HepG2 (cell line): ENCODE measurements at regions not wholly inside any gene's neighbourhood (a gene's known extent, or its start where the extent isn't known, plus 50 kb on each side); places are given as distances from the start of the nearest gene placed in this dataset.

ENCODE experiments used
- CBX5 ChIP-seq: sonication (generic); formaldehyde crosslinking; IDR thresholded peaks from 2 replicates; pipeline ENCODE4 v1.4.0; 2020; ENCODE audit warnings: missing genetic modification reagents, borderline replicate concordance
- CREBL2 ChIP-seq: sonication (generic); formaldehyde crosslinking; IDR thresholded peaks from 2 replicates; pipeline ENCODE4 v1.8.1; 2023; ENCODE audit warnings: missing genetic modification reagents, mild to moderate bottlenecking, borderline replicate concordance
- EEA1 ChIP-seq: sonication (generic); formaldehyde crosslinking; IDR thresholded peaks from 2 replicates; pipeline ENCODE4 v1.5.1; 2020; ENCODE audit warnings: mild to moderate bottlenecking, missing genetic modification reagents, borderline replicate concordance
- GATAD1 ChIP-seq: IDR thresholded peaks from 2 replicates; pipeline ENCODE4 v1.6.1; 2016; ENCODE audit warnings: missing genetic modification reagents, missing compliant biosample characterization
- GLI4 ChIP-seq: sonication (generic); formaldehyde crosslinking; IDR thresholded peaks from 2 replicates; pipeline ENCODE4 v1.5.1; 2020; ENCODE audit warnings: missing genetic modification reagents, mild to moderate bottlenecking, moderate library complexity, borderline replicate concordance
- MBD4 ChIP-seq: IDR thresholded peaks from 2 replicates; pipeline ENCODE4 v1.6.1; 2012; ENCODE audit warnings: low read length, inconsistent platforms, borderline replicate concordance
- RXRB ChIP-seq: IDR thresholded peaks from 2 replicates; pipeline ENCODE4 v1.6.1; 2016; ENCODE audit warnings: borderline replicate concordance, missing genetic modification reagents, missing compliant biosample characterization
- TEAD3 ChIP-seq: optimal IDR thresholded peaks from 2 replicates; pipeline ENCODE3; 2016; ENCODE audit warnings: borderline replicate concordance
- ZBTB7B ChIP-seq: sonication (generic); formaldehyde crosslinking; IDR thresholded peaks from 2 replicates; pipeline ENCODE4 v1.4.0; 2020; ENCODE audit warnings: missing genetic modification reagents
- ZEB1 ChIP-seq: IDR thresholded peaks from 2 replicates; pipeline ENCODE4 v1.6.1; 2012; ENCODE audit warnings: mild to moderate bottlenecking, low read depth, inconsistent platforms; ENCODE audit not compliant: insufficient replicate concordance
- ZNF20 ChIP-seq: sonication (generic); formaldehyde crosslinking; IDR thresholded peaks from 2 replicates; pipeline ENCODE4 v1.4.0; 2020; ENCODE audit warnings: mild to moderate bottlenecking, moderate library complexity, missing genetic modification reagents
- ZNF318 ChIP-seq: sonication (generic); formaldehyde crosslinking; IDR thresholded peaks from 2 replicates; pipeline ENCODE4 v1.4.0; 2020; ENCODE audit warnings: mild to moderate bottlenecking, missing genetic modification reagents
- ZNF335 ChIP-seq: sonication (generic); formaldehyde crosslinking; IDR thresholded peaks from 2 replicates; pipeline ENCODE4 v1.4.0; 2020; ENCODE audit warnings: missing genetic modification reagents
- ZNF33B ChIP-seq: sonication (generic); formaldehyde crosslinking; IDR thresholded peaks from 2 replicates; pipeline ENCODE4 v1.5.1; 2020; ENCODE audit warnings: mild to moderate bottlenecking, missing genetic modification reagents
- ZNF766 ChIP-seq: sonication (generic); formaldehyde crosslinking; IDR thresholded peaks from 2 replicates; pipeline ENCODE4 v1.5.0; 2020; ENCODE audit warnings: missing genetic modification reagents, borderline replicate concordance
- ZSCAN12 ChIP-seq: sonication (generic); formaldehyde crosslinking; IDR thresholded peaks from 2 replicates; pipeline ENCODE4 v1.9.0; 2021; ENCODE audit warnings: mild to moderate bottlenecking, missing genetic modification reagents
- TF ChIP-seq, protein P1 (sequence below): sonication (generic); formaldehyde crosslinking; IDR thresholded peaks from 2 replicates; pipeline ENCODE4 v1.5.1; 2020; ENCODE audit warnings: missing genetic modification reagents, mild to moderate bottlenecking, borderline replicate concordance
- TF ChIP-seq, protein P2 (sequence below): IDR thresholded peaks from 2 replicates; pipeline ENCODE4 v1.6.1; 2016; ENCODE audit warnings: missing genetic modification reagents, missing compliant biosample characterization
- TF ChIP-seq, protein P3 (sequence below): sonication (generic); formaldehyde crosslinking; IDR thresholded peaks from 2 replicates; pipeline ENCODE4 v1.4.0; 2020; ENCODE audit warnings: missing genetic modification reagents, borderline replicate concordance

DNA sequence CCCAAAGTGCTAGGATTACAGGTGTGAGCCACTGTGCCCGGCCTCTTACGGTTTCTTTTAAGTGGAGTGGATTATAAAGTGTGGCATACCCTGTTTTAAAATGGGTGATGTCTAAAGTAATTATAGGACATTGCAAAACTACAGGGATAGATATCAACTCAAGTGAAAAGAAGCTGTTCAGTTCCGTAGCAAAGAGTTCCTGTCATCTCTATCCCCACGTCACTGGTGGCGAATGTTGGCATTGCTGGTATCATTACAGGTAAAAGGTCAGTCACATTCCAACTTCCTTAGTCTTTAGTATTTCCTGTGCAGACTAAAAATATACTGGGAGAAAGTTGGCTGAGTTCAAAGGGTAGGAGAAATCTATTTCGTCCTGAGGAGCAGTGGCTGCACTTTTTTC, 95.6 kb upstream of the SLC38A2 start (continued):
- TF ChIP-seq ZNF318 (CRISPR knock-in tag) (no peak), ZNF20 (CRISPR knock-in tag) (no peak), MBD4 (no peak), TEAD3 (CRISPR knock-in tag) (peak; percentile 43), EEA1 (CRISPR knock-in tag) (no peak), RXRB (CRISPR knock-in tag) (peak; percentile 69), CBX5 (CRISPR knock-in tag) (no peak), ZNF33B (no peak), ZBTB7B (CRISPR knock-in tag) (no peak), GLI4 (no peak), ZNF335 (CRISPR knock-in tag) (no peak), ZSCAN12 (no peak), CREBL2 (CRISPR knock-in tag) (no peak), GATAD1 (CRISPR knock-in tag) (no peak), ZEB1 (no peak), ZNF766 (CRISPR knock-in tag) (no peak)
- TF ChIP-seq, protein P1, sequence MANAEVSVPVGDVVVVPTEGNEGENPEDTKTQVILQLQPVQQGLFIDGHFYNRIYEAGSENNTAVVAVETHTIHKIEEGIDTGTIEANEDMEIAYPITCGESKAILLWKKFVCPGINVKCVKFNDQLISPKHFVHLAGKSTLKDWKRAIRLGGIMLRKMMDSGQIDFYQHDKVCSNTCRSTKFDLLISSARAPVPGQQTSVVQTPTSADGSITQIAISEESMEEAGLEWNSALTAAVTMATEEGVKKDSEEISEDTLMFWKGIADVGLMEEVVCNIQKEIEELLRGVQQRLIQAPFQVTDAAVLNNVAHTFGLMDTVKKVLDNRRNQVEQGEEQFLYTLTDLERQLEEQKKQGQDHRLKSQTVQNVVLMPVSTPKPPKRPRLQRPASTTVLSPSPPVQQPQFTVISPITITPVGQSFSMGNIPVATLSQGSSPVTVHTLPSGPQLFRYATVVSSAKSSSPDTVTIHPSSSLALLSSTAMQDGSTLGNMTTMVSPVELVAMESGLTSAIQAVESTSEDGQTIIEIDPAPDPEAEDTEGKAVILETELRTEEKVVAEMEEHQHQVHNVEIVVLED (CRISPR knock-in tag): no peak
- TF ChIP-seq, protein P2, sequence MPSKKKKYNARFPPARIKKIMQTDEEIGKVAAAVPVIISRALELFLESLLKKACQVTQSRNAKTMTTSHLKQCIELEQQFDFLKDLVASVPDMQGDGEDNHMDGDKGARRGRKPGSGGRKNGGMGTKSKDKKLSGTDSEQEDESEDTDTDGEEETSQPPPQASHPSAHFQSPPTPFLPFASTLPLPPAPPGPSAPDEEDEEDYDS (CRISPR knock-in tag): no peak
- TF ChIP-seq, protein P3, sequence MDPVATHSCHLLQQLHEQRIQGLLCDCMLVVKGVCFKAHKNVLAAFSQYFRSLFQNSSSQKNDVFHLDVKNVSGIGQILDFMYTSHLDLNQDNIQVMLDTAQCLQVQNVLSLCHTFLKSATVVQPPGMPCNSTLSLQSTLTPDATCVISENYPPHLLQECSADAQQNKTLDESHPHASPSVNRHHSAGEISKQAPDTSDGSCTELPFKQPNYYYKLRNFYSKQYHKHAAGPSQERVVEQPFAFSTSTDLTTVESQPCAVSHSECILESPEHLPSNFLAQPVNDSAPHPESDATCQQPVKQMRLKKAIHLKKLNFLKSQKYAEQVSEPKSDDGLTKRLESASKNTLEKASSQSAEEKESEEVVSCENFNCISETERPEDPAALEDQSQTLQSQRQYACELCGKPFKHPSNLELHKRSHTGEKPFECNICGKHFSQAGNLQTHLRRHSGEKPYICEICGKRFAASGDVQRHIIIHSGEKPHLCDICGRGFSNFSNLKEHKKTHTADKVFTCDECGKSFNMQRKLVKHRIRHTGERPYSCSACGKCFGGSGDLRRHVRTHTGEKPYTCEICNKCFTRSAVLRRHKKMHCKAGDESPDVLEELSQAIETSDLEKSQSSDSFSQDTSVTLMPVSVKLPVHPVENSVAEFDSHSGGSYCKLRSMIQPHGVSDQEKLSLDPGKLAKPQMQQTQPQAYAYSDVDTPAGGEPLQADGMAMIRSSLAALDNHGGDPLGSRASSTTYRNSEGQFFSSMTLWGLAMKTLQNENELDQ (CRISPR knock-in tag): no peak
